HCT116 (cell line): ENCODE measurements at regions not wholly inside any gene's neighbourhood (a gene's known extent, or its start where the extent isn't known, plus 50 kb on each side); places are given as distances from the start of the nearest gene placed in this dataset.

Source experiments
- CTCF ChIP-seq, 3 experiments: fragments of 200-600 bp in 1 of 3; sonication (generic) in 1 of 3; IDR thresholded peaks in 2 of 3; conservative IDR thresholded peaks in 1 of 3; 2 replicates each; pipeline ENCODE4 v1.5.1; 2012 to 2017; ENCODE audit warnings: low read depth in 2 of 3, low read length in 2 of 3, antibody characterized with exemption in 1 of 3, borderline replicate concordance in 1 of 3, control low read depth in 1 of 3, mild to moderate bottlenecking in 1 of 3, mixed read lengths in 1 of 3, mixed run types in 1 of 3, moderate library complexity in 1 of 3; ENCODE audit not compliant: insufficient read depth in 1 of 3
- EZH2 ChIP-seq: fragments of 200-600 bp; sonication (generic); IDR thresholded peaks from 2 replicates; pipeline ENCODE4 v1.6.1; 2017; ENCODE audit warnings: antibody characterized with exemption, mixed run types

- TF ChIP-seq CTCF (IDR thresholded peaks at IDR 0.05 in 2 of 3, conservative IDR thresholded peaks at IDR 0.05 in 1 of 3; ENCODE audit: borderline replicate concordance in 1 of 3, insufficient read depth in 1 of 3, low read depth in 2 of 3, low read length in 2 of 3) (no peak), EZH2 (no peak)
These were observed 276.0 kb downstream of the CYRIA start for GRCh38 chr2:16389611-16390010.
